Kidney epithelial cell (primary cell): ENCODE measurements at regions not wholly inside any gene's neighbourhood (a gene's known extent, or its start where the extent isn't known, plus 50 kb on each side); places are given as distances from the start of the nearest gene placed in this dataset.

Experiments used
- DNase-seq: peaks from one replicate; pipeline ENCODE4 v3.0.0-alpha.2; 2010; ENCODE audit warnings: low read depth
- H3K27me3 ChIP-seq: 2 replicates; pipeline ENCODE4 v1.6.0; 2011; ENCODE audit warnings: low read length; ENCODE audit not compliant: control insufficient read depth, insufficient read depth
- H3K36me3 ChIP-seq: 2 replicates; pipeline ENCODE4 v1.5.1; 2011; ENCODE audit warnings: low read length; ENCODE audit not compliant: control insufficient read depth, insufficient read depth
- H3K4me3 ChIP-seq: 2 replicates; pipeline ENCODE4 v1.5.1; 2011; ENCODE audit warnings: low read depth, mild to moderate bottlenecking, control low read depth, low read length
- TF ChIP-seq, protein P1 (sequence below): IDR thresholded peaks from 2 replicates; pipeline ENCODE4 v1.5.1; 2011; ENCODE audit warnings: mild to moderate bottlenecking, moderate library complexity, low read length, control low read depth, inconsistent platforms; ENCODE audit not compliant: insufficient read depth, poor library complexity, severe bottlenecking

DNA sequence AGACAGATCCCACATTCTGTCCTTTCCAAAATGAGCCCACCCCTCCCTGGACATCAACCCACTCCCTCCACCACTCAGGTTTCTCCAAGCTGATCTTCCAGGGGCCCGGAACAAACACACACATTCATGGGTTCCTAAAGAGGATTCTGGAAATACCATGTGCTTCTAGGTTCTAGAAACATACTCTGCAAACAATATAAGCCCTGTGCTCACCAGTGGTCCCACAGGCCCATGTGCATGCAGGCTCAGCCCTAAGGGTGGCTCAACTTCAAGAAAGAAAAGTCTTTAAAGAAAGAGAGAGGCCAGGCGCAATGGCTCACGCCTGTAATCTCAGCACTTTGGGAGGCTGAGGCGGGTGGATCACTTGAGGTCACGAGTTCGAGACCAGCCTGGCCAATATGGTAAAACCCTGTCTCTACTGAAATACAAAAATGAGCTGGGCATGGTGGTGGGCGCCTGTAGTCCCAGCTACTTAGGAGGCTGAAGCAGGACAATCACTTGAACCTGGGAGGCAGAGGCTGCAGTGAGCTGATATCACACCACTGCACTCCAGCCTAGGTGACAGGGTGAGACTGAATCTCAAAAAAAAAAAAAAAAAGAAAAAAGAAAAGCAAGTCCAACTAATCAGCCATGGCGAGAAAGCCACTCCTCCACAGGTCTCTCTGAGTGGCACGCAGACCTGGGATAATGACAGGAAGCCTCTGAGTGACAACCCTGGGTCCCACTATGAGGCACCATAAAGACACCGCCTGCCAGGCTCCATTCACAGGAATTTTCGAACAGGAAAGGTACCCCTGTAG is 59.5 kb upstream of the PNMA1 start:
- no peak for DNase-seq
- TF ChIP-seq, protein P1, sequence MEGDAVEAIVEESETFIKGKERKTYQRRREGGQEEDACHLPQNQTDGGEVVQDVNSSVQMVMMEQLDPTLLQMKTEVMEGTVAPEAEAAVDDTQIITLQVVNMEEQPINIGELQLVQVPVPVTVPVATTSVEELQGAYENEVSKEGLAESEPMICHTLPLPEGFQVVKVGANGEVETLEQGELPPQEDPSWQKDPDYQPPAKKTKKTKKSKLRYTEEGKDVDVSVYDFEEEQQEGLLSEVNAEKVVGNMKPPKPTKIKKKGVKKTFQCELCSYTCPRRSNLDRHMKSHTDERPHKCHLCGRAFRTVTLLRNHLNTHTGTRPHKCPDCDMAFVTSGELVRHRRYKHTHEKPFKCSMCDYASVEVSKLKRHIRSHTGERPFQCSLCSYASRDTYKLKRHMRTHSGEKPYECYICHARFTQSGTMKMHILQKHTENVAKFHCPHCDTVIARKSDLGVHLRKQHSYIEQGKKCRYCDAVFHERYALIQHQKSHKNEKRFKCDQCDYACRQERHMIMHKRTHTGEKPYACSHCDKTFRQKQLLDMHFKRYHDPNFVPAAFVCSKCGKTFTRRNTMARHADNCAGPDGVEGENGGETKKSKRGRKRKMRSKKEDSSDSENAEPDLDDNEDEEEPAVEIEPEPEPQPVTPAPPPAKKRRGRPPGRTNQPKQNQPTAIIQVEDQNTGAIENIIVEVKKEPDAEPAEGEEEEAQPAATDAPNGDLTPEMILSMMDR, result no peak
- no peaks in the 10 kb centered on the region for H3K27me3 ChIP-seq
- H3K36me3 ChIP-seq, result no peaks in the 10 kb centered on the region
- no peak overlapping the region for H3K4me3 ChIP-seq

- TF ChIP-seq, protein P1, result no peak
- no peak for DNase-seq
- Histone ChIP-seq H3K27me3 (no peaks in the 10 kb centered on the region), H3K4me3 (no peak overlapping the region), H3K36me3 (no peaks in the 10 kb centered on the region)
Observed at GRCh38 chr14:73771848-73772638, 57.9 kb upstream of the PNMA1 start.

DNA sequence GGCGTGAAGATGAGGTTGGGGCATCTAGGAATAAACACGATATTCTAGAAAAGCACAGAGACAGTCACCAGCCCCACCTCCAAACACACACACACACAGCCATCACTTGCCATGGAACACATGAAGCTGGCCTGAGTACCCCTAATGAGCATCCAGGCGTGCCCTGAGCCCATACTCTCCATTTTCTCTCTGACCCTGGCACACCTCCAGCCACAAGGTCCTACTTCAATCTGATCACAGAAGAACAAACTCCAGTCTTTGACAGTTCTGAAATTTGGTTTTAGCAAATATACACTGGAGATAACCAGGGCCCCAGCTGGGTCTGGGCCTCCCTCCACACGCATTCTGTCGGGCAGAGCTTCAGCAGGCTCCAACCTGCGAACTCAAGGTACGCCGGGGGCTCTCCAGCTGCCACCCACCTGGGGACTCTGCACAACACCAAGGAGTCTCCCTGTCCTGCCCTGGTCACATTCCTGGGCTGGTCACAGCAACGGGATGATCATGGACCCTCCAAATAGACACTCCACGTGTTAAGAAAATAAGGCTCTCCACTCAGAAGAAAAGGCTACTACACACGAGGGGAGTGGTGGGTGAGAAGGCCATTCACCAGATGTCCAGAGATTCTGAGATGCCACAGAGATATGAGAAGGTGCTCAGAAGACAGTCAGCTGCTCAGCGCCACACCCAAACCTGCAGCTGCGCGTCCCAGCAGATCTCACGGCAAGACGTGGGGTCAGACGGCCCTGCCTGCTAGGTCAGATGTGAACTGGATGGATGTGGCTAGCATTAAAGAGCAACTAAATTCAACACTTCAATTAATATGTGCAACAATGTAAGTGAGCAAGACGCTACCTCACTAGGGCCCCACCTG is 57.0 kb upstream of the PNMA1 start:
- DNase-seq, result no peak
- H3K36me3 ChIP-seq, result no peaks in the 10 kb centered on the region
- H3K27me3 ChIP-seq, result no peaks in the 10 kb centered on the region
- TF ChIP-seq, protein P1, result no peak
- no peak overlapping the region for H3K4me3 ChIP-seq

GRCh38 chr14:73768107-73768506 is 53.9 kb upstream of the PNMA1 start:
- DNase-seq, result no peak
- no peaks in the 10 kb centered on the region for H3K36me3 ChIP-seq
- TF ChIP-seq, protein P1, result no peak

GRCh38 chr14:73764406-73765280 is 50.5 kb upstream of the PNMA1 start:
- no peak for DNase-seq
- no peaks in the 10 kb centered on the region for H3K27me3 ChIP-seq
- no peaks in the 10 kb centered on the region for H3K36me3 ChIP-seq
- H3K4me3 ChIP-seq, result no peak overlapping the region
- TF ChIP-seq, protein P1, result no peak

More at GRCh38 chr14:73768107-73768506, 53.9 kb upstream of the PNMA1 start:
- Histone ChIP-seq H3K4me3 (no peak overlapping the region), H3K27me3 (no peaks in the 10 kb centered on the region)
